ENCODE measurements at regions not wholly inside any gene's neighbourhood (a gene's known extent, or its start where the extent isn't known, plus 50 kb on each side); places are given as distances from the start of the nearest gene placed in this dataset.

GRCh38 chr16:51402785-51403184, 251.7 kb upstream of the SALL1 start:
- DNase-seq = no peak

- DNase-seq = no peak
Observed at GRCh38 chr16:51402298-51402697, 251.2 kb upstream of the SALL1 start.

GRCh38 chr16:51401673-51402072, 250.6 kb upstream of the SALL1 start:
- no peak for DNase-seq

GRCh38 chr16:51399908-51400670, 249.0 kb upstream of the SALL1 start:
- DNase-seq = no peak

- no peak for DNase-seq
Observed at GRCh38 chr16:51394421-51394820, 243.4 kb upstream of the SALL1 start.

- no peak for DNase-seq
Observed at GRCh38 chr16:51393381-51394005, 242.4 kb upstream of the SALL1 start.

- DNase-seq = no peak
Observed at GRCh38 chr16:51392521-51393187, 241.6 kb upstream of the SALL1 start.

GRCh38 chr16:51391798-51392511, 240.9 kb upstream of the SALL1 start:
- no peak for DNase-seq

GRCh38 chr16:51390877-51391276, 239.8 kb upstream of the SALL1 start:
- DNase-seq = no peak

- no peak for DNase-seq
Observed at GRCh38 chr16:51389881-51390280, 238.8 kb upstream of the SALL1 start.

GRCh38 chr16:51388516-51388951, 237.5 kb upstream of the SALL1 start:
- DNase-seq = no peak

- DNase-seq = no peak
Observed at GRCh38 chr16:51383909-51384308, 232.8 kb upstream of the SALL1 start.

- no peak for DNase-seq
Observed at GRCh38 chr16:51382940-51383339, 231.9 kb upstream of the SALL1 start.

- DNase-seq = no peak
Observed at GRCh38 chr16:51382211-51382610, 231.1 kb upstream of the SALL1 start.

GRCh38 chr16:51376080-51376479, 225.0 kb upstream of the SALL1 start:
- DNase-seq = no peak

- no peak for DNase-seq
Observed at GRCh38 chr16:51374790-51375189, 223.7 kb upstream of the SALL1 start.

GRCh38 chr16:51374346-51374745, 223.3 kb upstream of the SALL1 start:
- no peak for DNase-seq

- DNase-seq = no peak
Observed at GRCh38 chr16:51365715-51366114, 214.6 kb upstream of the SALL1 start.

- DNase-seq = no peak
Observed at GRCh38 chr16:51359141-51359955, 208.3 kb upstream of the SALL1 start.

- no peak for DNase-seq
Observed at GRCh38 chr16:51357839-51358238, 206.8 kb upstream of the SALL1 start.

GRCh38 chr16:51355875-51356274, 204.8 kb upstream of the SALL1 start:
- DNase-seq = no peak

- no peak for DNase-seq
Observed at GRCh38 chr16:51355195-51355594, 204.1 kb upstream of the SALL1 start.

- no peak for DNase-seq
Observed at GRCh38 chr16:51353055-51353454, 202.0 kb upstream of the SALL1 start.

Data from DMS79 treated with DMSO at 0.1 percent for 48 hours (cell line).